Gastroesophageal sphincter (tissue), 4 donors: ENCODE measurements at regions not wholly inside any gene's neighbourhood (a gene's known extent, or its start where the extent isn't known, plus 50 kb on each side); places are given as distances from the start of the nearest gene placed in this dataset.

Source experiments
- ATAC-seq: fragments of 150-250 bp; one replicate; pipeline ENCODE4 v1.9.1; 2016; ENCODE audit warnings: mild to moderate bottlenecking, moderate library complexity
- H3K27ac ChIP-seq, 4 donors: fragments of 200-600 bp; sonication (generic) in 3 of 4; 1 replicate in 3 of 4; 2 replicates in 1 of 4; pipeline ENCODE4 v1.5.1; 2016 to 2019
- H3K27me3 ChIP-seq: fragments of 200-600 bp; sonication (generic); one replicate; pipeline ENCODE4 v1.5.1; 2019
- H3K36me3 ChIP-seq, 2 donors: fragments of 200-600 bp; sonication (generic); one replicate each; pipeline ENCODE4 v1.5.1; 2019; ENCODE audit warnings: control low read depth in 1 of 2
- H3K4me1 ChIP-seq, 3 donors: fragments of 200-600 bp; sonication (generic); 1 replicate in 2 of 3; 2 replicates in 1 of 3; pipeline ENCODE4 v1.5.1; 2016 to 2019; ENCODE audit warnings: control low read depth in 2 of 3
- H3K4me3 ChIP-seq, 2 donors: fragments of 200-600 bp; sonication (generic); one replicate each; pipeline ENCODE4 v1.5.1; 2019; ENCODE audit warnings: mild to moderate bottlenecking in 1 of 2, moderate library complexity in 1 of 2
- H3K9me3 ChIP-seq, 3 donors: fragments of 200-600 bp; sonication (generic); one replicate each; pipeline ENCODE4 v1.5.1; 2017 to 2019; ENCODE audit warnings: control low read depth in 2 of 3
- EP300 ChIP-seq: sonication (generic); formaldehyde crosslinking; IDR thresholded peaks from one replicate; pipeline ENCODE4 v1.6.1; 2017; ENCODE audit warnings: antibody characterized with exemption, mild to moderate bottlenecking
- POLR2A ChIP-seq, 2 donors: fragments of 450-650 bp; IDR thresholded peaks; one replicate each; pipeline ENCODE4 v1.6.1; 2017; ENCODE audit warnings: antibody characterized with exemption in 2 of 2, mild to moderate bottlenecking in 2 of 2, moderate library complexity in 1 of 2
- POLR2AphosphoS5 ChIP-seq: sonication (generic); formaldehyde crosslinking; IDR thresholded peaks from one replicate; pipeline ENCODE4 v1.6.1; 2017; ENCODE audit warnings: antibody characterized with exemption
- whole genome bisulfite sequencing, 2 donors: methylation state at CpG; one replicate each; pipeline ENCODE4 v1.1.5; 2018; ENCODE audit warnings: low coverage in 1 of 2; 5-methylcytosine and 5-hydroxymethylcytosine counted together
- TF ChIP-seq, protein P1 (sequence below), 4 experiments: fragments of 200-600 bp in 2 of 4; fragments of 450-650 bp in 2 of 4; sonication (generic) in 1 of 4; IDR thresholded peaks; one replicate each; pipeline ENCODE4 v1.5.1; 2017 to 2019; ENCODE audit warnings: antibody characterized with exemption in 4 of 4, mild to moderate bottlenecking in 2 of 4, moderate library complexity in 2 of 4

DNA sequence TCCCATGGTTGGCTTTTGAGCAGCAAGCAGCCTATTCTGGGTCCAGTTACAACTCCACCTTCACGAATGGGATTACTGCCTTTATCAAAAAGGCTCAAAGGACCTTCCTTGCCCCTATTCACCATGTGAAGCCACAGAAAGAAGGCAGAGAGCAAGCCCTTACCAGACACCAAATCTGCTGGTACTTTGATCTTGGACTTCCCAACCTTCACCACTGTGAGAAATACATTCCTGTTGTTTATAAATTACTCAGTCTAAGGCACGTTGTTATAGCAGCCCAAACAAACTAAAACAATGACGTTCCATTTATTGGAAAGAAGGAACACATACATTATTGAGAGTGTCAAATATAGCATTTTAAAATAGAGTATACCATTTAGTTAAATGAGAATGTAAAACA lies 1557.9 kb downstream of the PLA2G4A start:
- H3K27ac ChIP-seq = no peak overlapping the region
- no peaks in the 10 kb centered on the region for H3K36me3 ChIP-seq
- H3K4me1 ChIP-seq = no peaks in the 10 kb centered on the region
- no peak for TF ChIP-seq EP300
- H3K27me3 ChIP-seq = no peaks in the 10 kb centered on the region
- 53 to 60% methylated on average over 3 of the region's 3 CpGs for WGBS, 2 donors
- H3K4me3 ChIP-seq = no peak overlapping the region
- no peak for ATAC-seq
- peaks cover 0 to 4% (median 0%) of the 10 kb centered on the region in 3 donors for H3K9me3 ChIP-seq

DNA sequence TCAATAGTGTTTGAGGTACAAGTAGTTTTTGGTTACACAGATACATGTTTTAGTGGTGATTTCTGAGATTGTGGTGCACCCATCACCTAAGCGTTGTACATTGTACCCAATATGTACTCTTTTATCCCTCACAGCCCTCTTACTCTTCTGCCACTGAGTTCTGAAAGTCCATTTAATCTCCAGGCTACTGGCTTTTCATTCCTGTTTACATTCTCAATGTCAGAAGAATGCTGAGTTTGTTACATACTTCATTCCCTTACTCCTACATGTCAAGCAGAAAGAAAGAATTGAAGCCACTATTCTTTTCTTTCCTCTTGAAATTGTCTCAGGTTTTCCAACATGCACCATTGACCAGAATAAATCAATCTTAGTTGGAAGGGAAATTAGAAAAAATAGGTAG lies 1565.9 kb downstream of the PLA2G4A start:
- no peak overlapping the region for H3K27ac ChIP-seq
- no peak for ATAC-seq
- H3K27me3 ChIP-seq = no peaks in the 10 kb centered on the region
- WGBS, 2 donors = 88 to 100% methylated on average over 1 of the region's 1 CpG
- peaks cover 0 to 11% (median 0%) of the 10 kb centered on the region in 3 donors for H3K9me3 ChIP-seq
- TF ChIP-seq POLR2A (IDR thresholded peaks at IDR 0.05) (no peak), EP300 (no peak)
- TF ChIP-seq, protein P1, sequence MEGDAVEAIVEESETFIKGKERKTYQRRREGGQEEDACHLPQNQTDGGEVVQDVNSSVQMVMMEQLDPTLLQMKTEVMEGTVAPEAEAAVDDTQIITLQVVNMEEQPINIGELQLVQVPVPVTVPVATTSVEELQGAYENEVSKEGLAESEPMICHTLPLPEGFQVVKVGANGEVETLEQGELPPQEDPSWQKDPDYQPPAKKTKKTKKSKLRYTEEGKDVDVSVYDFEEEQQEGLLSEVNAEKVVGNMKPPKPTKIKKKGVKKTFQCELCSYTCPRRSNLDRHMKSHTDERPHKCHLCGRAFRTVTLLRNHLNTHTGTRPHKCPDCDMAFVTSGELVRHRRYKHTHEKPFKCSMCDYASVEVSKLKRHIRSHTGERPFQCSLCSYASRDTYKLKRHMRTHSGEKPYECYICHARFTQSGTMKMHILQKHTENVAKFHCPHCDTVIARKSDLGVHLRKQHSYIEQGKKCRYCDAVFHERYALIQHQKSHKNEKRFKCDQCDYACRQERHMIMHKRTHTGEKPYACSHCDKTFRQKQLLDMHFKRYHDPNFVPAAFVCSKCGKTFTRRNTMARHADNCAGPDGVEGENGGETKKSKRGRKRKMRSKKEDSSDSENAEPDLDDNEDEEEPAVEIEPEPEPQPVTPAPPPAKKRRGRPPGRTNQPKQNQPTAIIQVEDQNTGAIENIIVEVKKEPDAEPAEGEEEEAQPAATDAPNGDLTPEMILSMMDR (IDR thresholded peaks at IDR 0.05) = no peak
- H3K4me3 ChIP-seq = no peak overlapping the region
- H3K4me1 ChIP-seq = no peaks in the 10 kb centered on the region
- no peaks in the 10 kb centered on the region for H3K36me3 ChIP-seq

- Histone ChIP-seq H3K36me3 (no peaks in the 10 kb centered on the region), H3K4me3 (no peak overlapping the region), H3K27ac (no peak overlapping the region), H3K4me1 (no peaks in the 10 kb centered on the region), H3K27me3 (no peaks in the 10 kb centered on the region), H3K9me3 (peaks cover 0 to 11% (median 0%) of the 10 kb centered on the region in 3 donors)
- 73 to 89% methylated on average over 2 of the region's 2 CpGs for WGBS, 2 donors
- ATAC-seq = no peak
- TF ChIP-seq, protein P1 (IDR thresholded peaks at IDR 0.05) = no peak
- TF ChIP-seq POLR2AphosphoS5 (no peak), POLR2A (IDR thresholded peaks at IDR 0.05) (no peak), EP300 (no peak)
Measured at GRCh38 chr1:188397521-188397920, 1568.8 kb downstream of the PLA2G4A start.

GRCh38 chr1:188402986-188403385 lies 1574.2 kb downstream of the PLA2G4A start:
- Histone ChIP-seq H3K4me3 (no peak overlapping the region), H3K27me3 (no peaks in the 10 kb centered on the region), H3K27ac (no peak overlapping the region), H3K9me3 (peaks cover 0 to 4% (median 0%) of the 10 kb centered on the region in 3 donors), H3K36me3 (no peaks in the 10 kb centered on the region), H3K4me1 (no peaks in the 10 kb centered on the region)
- no peak for ATAC-seq
- no peak for TF ChIP-seq POLR2A (IDR thresholded peaks at IDR 0.05)
- no peak for TF ChIP-seq EP300
- no peak for TF ChIP-seq POLR2AphosphoS5
- TF ChIP-seq, protein P1 (IDR thresholded peaks at IDR 0.05) = no peak
- 77 to 93% methylated on average over 2 to 3 of the region's 3 CpGs for WGBS, 2 donors

GRCh38 chr1:188406636-188407035 lies 1577.9 kb downstream of the PLA2G4A start:
- Histone ChIP-seq H3K36me3 (no peaks in the 10 kb centered on the region), H3K9me3 (no peaks in the 10 kb centered on the region), H3K27me3 (no peaks in the 10 kb centered on the region), H3K4me1 (no peaks in the 10 kb centered on the region), H3K4me3 (no peak overlapping the region), H3K27ac (no peak overlapping the region)
- WGBS, 2 donors = 57 to 86% methylated on average over 1 to 2 of the region's 2 CpGs
- no peak for ATAC-seq
- TF ChIP-seq POLR2A (IDR thresholded peaks at IDR 0.05) (no peak), POLR2AphosphoS5 (no peak), EP300 (no peak)
- TF ChIP-seq, protein P1 (IDR thresholded peaks at IDR 0.05) = no peak
